Umbilical cord (tissue), 1 donor: ENCODE measurements at regions not wholly inside any gene's neighbourhood (a gene's known extent, or its start where the extent isn't known, plus 50 kb on each side); places are given as distances from the start of the nearest gene placed in this dataset.

ENCODE experiments used
- DNase-seq: peaks from one replicate; pipeline ENCODE4 v3.0.0-alpha.2; 2015; ENCODE audit warnings: low spot score

DNA sequence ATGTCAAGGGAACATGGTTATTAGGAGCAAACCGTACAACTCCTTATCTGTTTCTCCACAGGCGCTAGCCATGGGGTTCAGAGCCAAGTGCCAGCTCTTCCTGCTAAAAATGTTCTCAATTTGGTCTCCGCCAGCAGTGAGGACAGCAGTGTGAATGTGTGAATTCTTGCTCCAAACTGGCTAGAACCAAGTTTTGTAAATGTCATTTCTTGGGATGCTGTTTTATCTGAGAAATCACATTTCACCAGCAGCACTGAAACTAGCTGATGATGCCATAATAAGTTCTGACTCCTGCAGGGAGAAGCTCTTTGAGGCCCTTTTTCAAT lies 140.6 kb upstream of the LGALSL start:
- DNase-seq = no peak

GRCh38 chr2:64315291-64315960 lies 138.5 kb upstream of the LGALSL start:
- DNase-seq = no peak

- no peak for DNase-seq
Observed at GRCh38 chr2:64317707-64318475, 136.1 kb upstream of the LGALSL start.

DNA sequence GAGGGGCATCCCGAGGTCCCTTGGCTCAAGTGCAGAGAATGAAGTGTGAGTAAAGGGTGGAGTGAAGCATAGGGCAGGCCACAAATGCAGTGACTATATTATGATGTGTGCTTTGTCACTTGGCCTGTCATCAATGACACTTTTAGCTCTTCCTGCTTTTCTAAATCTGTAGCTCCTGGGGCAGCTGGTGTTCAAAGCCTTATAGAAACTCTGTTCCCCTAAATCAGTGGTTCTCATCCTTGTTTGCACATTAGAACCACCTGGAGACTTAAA lies 135.6 kb upstream of the LGALSL start:
- no peak for DNase-seq

GRCh38 chr2:64319896-64320295 lies 134.1 kb upstream of the LGALSL start:
- DNase-seq = no peak

DNA sequence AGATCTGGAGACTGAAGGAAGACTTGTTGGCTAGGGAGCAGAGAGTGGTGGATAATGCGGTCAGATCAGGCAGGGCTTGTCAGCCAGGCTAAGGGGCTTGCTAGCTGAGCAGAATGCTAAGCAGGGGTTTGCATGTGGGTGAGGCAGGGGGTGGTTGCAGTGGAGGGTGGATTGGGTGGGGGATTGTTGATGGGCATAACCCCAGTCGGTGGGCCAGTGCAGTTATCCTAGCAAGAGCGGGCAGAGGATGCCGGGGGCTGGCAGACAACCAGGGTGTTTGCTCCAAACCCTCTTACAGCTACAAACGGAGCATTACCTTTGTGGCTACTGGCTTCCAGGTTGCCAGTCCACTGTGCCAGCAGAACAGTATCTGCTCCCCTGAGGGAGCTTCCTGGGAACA lies 131.5 kb upstream of the LGALSL start:
- DNase-seq = no peak

GRCh38 chr2:64323197-64323596 lies 130.8 kb upstream of the LGALSL start:
- DNase-seq = peak; percentile 32

DNA sequence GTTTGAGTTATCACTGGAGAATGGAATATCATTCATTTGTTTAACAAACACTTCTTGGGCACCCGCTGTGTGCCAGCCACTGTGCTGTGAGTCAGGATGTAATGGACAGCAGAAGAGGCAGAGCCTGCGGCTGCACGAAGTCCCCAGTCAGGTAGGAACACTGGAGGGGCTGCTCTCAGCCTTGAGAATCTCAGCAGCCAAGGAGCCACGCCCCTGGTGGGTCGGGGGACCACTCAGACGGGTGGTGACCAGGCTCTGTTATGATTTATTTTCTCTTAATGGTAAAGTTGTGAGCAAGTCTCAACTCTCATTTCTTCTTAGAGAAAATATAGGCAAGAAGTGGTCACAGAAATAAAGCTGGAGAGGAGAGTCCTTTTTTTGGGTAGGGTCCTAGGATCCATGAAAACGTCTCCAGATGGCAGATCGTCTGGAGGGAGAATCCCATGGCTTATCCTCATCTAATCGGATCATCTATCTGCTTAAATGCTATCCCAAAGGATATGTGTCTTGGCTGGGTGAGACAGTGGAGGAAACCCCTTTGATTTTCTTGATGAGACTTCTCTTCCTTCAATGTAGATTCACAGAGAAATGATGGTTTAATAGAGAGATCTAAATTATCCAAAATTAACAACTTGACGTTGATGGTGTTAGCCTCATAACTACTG lies 129.1 kb upstream of the LGALSL start:
- DNase-seq = no peak

DNA sequence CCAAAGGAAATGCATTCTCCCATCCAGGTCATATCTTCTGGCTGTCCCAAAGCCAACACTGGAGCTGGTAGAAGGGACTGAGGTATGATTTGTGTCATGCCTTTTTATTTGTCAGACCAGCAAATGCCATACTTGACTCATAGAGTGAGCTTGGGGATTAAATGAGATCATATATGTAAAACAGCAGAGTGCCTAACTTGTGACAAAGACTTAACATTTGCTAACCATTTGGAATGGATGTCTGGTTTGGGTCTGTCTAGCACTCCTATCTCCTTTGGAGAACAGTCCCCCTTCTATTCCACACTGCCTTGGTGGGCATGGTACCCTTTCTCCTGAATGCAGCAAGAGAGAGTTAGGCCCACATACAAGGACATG lies 128.5 kb upstream of the LGALSL start:
- no peak for DNase-seq

- DNase-seq = no peak
Observed at GRCh38 chr2:64325852-64326577, 127.9 kb upstream of the LGALSL start.

DNA sequence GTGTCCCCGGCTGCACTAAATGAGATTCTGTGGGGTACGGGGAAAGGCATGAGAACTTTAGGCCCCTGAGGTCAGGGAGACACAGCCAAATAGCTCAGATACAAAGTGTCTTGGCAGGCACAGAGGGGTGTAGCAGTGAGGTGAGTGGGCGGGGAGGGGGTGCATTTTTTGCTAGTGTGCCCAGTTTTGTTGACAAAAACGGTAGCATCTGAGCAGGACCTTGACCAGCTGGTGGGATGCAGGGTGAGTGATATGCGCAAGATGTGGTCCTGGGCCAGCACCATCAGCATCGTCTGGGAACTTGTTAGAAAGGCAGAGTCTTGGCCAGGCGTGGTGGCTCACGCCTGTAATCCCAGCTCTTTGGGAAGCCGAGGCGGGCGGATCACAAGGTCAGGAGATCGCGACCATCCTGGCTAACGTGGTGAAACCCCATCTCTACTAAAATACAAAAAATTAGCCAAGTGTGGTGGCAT lies 127.3 kb upstream of the LGALSL start:
- DNase-seq = no peak

DNA sequence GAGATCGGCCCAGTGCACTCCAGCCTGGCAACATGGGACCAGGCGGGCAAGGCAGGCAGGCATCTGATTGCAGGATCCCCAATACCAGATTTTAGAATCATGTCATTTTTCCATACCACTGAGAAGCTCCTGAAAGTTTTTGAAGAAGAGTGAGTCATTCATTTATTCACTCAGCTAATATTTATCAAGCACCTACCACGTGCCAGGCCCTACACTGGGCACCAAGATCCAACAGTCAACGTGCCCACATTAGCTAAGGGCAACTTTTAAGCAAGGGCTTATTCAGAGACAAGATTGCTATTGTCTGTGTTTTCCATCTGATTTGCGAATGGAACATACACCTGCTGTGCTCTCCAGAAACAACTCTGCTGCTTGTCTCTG lies 126.8 kb upstream of the LGALSL start:
- no peak for DNase-seq

DNA sequence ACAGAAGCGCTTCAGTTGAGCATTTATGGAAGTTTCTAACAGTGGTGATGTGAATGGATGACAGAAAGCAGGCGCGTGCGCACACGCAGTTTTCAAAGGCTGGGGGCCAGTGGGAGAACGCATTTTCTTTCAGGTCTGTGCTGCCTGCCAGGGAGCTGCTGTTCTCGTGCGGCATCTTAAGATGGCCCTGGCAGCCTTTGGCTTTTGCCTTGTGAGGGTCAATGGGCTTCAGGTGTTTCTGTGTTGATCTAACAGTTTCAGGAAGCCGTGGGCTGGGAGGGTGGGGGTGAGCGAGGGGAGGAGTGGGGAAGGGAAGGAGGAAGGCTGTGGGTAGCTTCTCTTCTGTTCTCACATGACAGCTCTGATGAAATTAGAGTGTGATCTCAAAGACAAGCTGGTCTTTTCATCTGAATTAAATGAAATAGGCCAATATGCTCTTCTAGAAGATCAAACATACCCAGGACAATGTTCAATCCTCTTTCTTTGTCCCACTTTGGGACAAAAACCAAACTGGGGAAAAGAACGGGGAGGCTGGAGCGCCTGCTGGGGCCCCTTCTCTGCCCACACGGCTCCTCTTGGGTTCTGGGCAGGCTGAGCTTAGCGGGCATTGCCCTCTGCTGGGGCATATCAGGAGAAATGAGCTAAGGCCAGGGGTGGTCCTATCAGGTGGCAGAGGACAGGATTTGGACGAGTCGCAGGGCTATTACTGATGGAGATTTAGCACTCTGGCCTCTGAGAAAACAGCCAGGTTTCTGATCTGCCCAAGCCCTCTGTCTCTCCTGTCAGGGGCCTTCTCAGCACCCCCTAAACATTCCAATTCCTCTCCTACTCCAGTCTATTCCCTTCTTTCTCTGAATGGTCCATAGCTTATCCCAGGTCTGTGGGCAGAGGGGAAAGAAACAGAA lies 126.2 kb upstream of the LGALSL start:
- peak; percentile 63 for DNase-seq

DNA sequence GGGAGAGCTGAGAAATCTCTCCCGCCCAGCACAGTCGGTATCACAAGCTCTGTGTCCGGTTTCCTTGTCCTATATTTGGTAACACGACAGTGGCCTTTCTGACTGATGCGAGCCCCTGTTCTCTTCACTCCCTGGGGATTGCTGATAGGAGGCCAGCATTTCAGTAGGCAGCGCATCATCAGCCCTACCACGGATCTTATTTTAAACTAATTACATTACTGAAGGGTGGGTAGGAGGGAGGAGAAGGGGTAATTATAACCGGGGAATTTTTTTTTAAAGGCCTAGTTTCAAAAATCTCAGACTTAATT lies 125.6 kb upstream of the LGALSL start:
- DNase-seq = no peak

GRCh38 chr2:64328756-64329155 lies 125.2 kb upstream of the LGALSL start:
- DNase-seq = no peak

GRCh38 chr2:64329848-64330247 lies 124.1 kb upstream of the LGALSL start:
- peak; percentile 68 for DNase-seq

DNA sequence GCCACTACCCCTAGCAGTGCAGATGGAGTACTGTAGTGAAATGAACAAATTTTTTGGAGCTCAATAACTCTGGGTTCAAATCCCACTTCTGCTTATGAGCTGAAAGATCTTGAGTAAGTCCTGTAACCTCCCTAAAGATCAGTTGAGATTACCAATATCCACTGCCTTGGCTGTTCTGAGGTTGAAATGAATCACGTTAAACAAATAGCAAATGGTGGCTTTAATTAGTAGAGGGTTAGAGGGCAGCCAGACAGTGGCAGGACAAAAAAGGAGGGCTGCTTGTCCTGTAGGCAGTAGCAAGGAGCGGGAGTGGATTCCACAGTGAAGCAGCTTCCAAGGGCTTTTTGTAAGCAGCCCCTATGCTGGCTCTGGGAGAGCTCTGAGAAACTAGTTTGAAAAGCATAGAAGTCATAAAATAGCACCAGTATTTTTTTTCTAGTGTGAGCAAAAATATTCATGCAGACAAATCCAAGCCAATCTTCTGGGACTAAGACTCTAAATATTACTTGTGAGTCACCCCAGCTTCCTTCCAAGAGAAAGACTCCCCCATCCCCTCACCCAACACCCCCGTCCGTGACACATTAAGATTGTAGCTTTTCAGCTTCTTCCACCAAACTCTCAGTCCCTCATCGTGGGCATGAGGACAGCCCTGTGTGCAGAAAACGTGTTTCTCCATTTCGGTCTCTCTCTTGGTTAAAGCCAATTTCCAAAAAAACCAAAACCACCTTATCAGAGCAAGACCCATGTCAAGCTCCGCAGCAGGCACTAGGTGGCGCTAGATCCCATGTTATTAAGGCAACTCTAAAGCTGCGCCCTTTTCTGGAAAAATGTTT lies 123.5 kb upstream of the LGALSL start:
- DNase-seq = peak; percentile 96

DNA sequence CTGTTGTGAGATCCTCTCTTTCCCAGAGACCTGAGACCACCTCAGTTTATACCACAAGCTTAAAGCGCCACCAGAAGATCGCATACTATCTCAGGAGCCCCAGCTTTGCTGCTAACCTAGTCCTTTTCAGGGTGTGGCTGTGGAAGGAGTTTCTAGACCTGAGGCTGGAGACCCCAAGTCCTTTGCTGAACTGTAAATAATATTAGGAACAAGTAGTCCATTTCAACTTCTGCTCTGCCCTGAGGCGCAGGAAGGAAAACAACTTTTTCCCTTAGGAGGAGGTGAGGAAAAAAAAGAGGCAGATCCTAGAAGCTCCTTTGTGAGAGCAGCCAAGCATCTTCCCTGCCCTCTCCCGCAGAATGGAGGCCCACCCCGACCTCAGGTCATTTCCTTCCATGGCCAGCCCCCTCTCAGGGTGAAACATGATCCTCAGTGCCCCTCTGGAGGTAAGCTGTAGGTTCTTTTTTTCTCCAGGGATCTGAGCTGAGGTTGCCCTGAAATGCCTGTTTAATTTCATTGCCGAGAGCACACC lies 122.8 kb upstream of the LGALSL start:
- DNase-seq = no peak

- peak; percentile 68 for DNase-seq
Observed at GRCh38 chr2:64331849-64332699, 121.9 kb upstream of the LGALSL start.

- no peak for DNase-seq
Observed at GRCh38 chr2:64336171-64336570, 117.8 kb upstream of the LGALSL start.
